SK-N-MC (cell line): ENCODE measurements at regions not wholly inside any gene's neighbourhood (a gene's known extent, or its start where the extent isn't known, plus 50 kb on each side); places are given as distances from the start of the nearest gene placed in this dataset.

Source experiments
- DNase-seq: peaks from one replicate; pipeline ENCODE4 v3.0.0-alpha.2; 2011; ENCODE audit warnings: low read depth, low spot score
- H3K27ac ChIP-seq: fragments of 200-600 bp; sonication (generic); 2 replicates; pipeline ENCODE4 v1.5.1; 2016; ENCODE audit warnings: mixed run types
- H3K36me3 ChIP-seq: fragments of 200-600 bp; sonication (generic); 2 replicates; pipeline ENCODE4 v1.6.1; 2017; ENCODE audit warnings: antibody characterized with exemption, low read length, mixed read lengths; ENCODE audit not compliant: insufficient read depth
- H3K4me3 ChIP-seq: fragments of 200-600 bp; sonication (generic); 2 replicates; pipeline ENCODE4 v1.5.1; 2016
- H3K9ac ChIP-seq: fragments of 200-600 bp; sonication (generic); 2 replicates; pipeline ENCODE4 v1.8.0; 2017; ENCODE audit warnings: mixed run types, mixed read lengths; ENCODE audit not compliant: insufficient read length
- H3K9me3 ChIP-seq: fragments of 200-600 bp; sonication (generic); 2 replicates; pipeline ENCODE4 v1.6.1; 2017; ENCODE audit warnings: low read depth, mild to moderate bottlenecking, antibody characterized with exemption, low read length, moderate library complexity, mixed read lengths
- EZH2 ChIP-seq: fragments of 200-600 bp; sonication (generic); IDR thresholded peaks from one replicate; pipeline ENCODE4 v1.6.1; 2017; ENCODE audit warnings: antibody characterized with exemption
- FOXP2 ChIP-seq: optimal IDR thresholded peaks from 2 replicates; pipeline ENCODE3; 2011; ENCODE audit warnings: mild to moderate bottlenecking, moderate library complexity; ENCODE audit not compliant: insufficient read depth; ENCODE audit errors: extremely low read length, control extremely low read depth
- POLR2AphosphoS5 ChIP-seq: IDR thresholded peaks from 2 replicates; pipeline ENCODE4 v1.6.1; 2012; ENCODE audit warnings: mild to moderate bottlenecking, low read depth, low read length, borderline replicate concordance

DNA sequence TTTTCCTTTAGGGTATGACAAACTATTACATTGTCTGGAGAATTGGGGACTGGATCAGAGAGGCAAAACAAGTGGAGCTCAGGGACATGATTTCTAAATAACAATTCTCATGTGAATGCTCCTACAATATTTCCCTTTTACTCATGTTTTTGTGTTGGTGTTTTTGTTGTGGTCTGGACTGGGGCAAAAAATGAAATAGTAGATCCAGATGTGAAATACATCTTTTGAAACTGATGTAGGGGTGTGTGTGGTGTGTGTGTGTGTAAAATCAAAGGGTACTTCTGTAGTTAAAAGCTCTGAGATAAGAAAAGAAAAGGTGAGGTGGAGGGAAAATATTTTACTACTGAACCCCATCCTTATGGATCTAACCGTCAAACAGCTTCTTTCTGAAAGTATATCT lies 188.4 kb upstream of the RPL34 start:
- no peaks in the 10 kb centered on the region for H3K9me3 ChIP-seq

DNA sequence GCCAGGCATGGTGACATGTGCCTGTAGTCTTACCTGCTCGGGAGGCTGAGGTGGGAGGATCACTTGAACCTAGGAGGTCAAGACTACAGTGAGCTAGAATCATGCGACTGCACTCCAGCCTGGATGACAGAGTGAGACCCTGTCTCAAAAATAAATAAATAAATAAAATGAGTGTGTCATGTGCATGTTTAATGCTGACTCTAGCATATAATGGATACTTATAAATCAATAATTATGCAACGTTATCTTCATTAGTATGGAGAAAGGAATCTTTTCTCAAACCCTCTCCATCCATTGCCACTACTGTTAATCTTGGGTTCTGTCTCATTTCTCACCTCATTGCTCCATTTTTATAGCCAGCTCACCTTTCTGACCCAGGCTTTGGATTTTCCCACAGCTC lies 189.5 kb upstream of the RPL34 start:
- no peak overlapping the region for H3K9ac ChIP-seq
- H3K36me3 ChIP-seq, result no peaks in the 10 kb centered on the region
- no peak overlapping the region for H3K4me3 ChIP-seq
- no peak overlapping the region for H3K27ac ChIP-seq
- no peak for DNase-seq
- H3K9me3 ChIP-seq, result no peaks in the 10 kb centered on the region
- TF ChIP-seq EZH2 (no peak), FOXP2 (no peak), POLR2AphosphoS5 (no peak)

More for the DNA sequence above, 188.4 kb upstream of the RPL34 start:
- TF ChIP-seq POLR2AphosphoS5 (no peak), FOXP2 (no peak)
- Histone ChIP-seq H3K27ac (no peak overlapping the region), H3K9ac (no peak overlapping the region), H3K4me3 (no peak overlapping the region), H3K36me3 (no peaks in the 10 kb centered on the region)
- DNase-seq, result no peak

DNA sequence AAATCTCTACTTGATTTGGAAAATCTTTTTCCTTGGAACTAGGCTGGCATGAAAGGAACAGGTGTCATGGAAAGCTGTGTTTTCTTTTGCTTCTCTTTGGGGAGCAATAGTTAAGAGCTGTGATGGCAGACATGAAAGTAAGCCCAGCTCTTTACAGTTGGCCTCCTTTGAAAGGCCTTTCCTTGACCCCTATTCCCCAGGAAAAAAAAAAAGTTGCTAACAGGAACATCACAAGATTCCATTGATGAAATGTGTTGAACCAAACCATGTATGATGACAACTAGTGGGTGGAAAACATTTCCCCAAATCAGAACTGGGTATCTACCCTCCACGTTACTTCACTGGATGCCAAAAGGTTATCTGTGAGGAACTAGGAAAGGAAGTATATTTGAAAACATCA lies 190.7 kb upstream of the RPL34 start:
- TF ChIP-seq EZH2, result no peak
- no peak for TF ChIP-seq FOXP2
- TF ChIP-seq POLR2AphosphoS5, result no peak
- Histone ChIP-seq H3K9ac (no peak overlapping the region), H3K36me3 (no peaks in the 10 kb centered on the region), H3K4me3 (no peak overlapping the region), H3K9me3 (no peaks in the 10 kb centered on the region), H3K27ac (no peak overlapping the region)
- no peak for DNase-seq

GRCh38 chr4:108428923-108429322 lies 191.5 kb upstream of the RPL34 start:
- H3K36me3 ChIP-seq, result no peaks in the 10 kb centered on the region
- no peak for DNase-seq
- H3K4me3 ChIP-seq, result no peak overlapping the region
- no peak overlapping the region for H3K9ac ChIP-seq
- no peak for TF ChIP-seq FOXP2
- TF ChIP-seq POLR2AphosphoS5, result no peak
- TF ChIP-seq EZH2, result no peak
- no peaks in the 10 kb centered on the region for H3K9me3 ChIP-seq
- no peak overlapping the region for H3K27ac ChIP-seq

DNA sequence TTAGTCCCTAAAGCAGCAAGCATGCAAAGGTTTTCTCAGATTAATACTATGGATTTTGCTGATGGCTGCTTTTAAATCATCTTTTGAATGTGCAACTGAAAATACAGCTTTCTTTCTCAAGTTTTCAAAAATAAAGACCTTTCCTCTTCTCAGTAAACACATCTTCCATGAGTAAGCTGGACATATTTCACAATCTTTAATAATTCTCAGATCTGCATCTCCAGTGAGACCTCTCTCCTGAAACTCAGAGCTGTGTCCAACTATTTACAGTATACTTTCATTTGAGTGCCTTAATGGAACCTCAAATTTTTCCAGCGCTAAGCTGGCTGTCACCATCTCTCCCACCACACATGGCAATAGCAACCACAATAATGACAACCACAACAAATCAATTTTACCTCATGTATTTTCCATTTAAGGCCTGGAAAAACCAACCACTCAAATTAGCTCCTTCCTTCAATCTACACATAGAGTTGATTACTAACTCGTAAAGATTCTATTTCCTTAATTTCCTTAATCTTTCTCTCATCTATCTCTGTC lies 192.4 kb upstream of the RPL34 start:
- Histone ChIP-seq H3K9me3 (no peaks in the 10 kb centered on the region), H3K4me3 (no peak overlapping the region), H3K36me3 (no peaks in the 10 kb centered on the region), H3K27ac (no peak overlapping the region), H3K9ac (no peak overlapping the region)
- DNase-seq, result no peak
- no peak for TF ChIP-seq POLR2AphosphoS5
- no peak for TF ChIP-seq EZH2
- no peak for TF ChIP-seq FOXP2

DNA sequence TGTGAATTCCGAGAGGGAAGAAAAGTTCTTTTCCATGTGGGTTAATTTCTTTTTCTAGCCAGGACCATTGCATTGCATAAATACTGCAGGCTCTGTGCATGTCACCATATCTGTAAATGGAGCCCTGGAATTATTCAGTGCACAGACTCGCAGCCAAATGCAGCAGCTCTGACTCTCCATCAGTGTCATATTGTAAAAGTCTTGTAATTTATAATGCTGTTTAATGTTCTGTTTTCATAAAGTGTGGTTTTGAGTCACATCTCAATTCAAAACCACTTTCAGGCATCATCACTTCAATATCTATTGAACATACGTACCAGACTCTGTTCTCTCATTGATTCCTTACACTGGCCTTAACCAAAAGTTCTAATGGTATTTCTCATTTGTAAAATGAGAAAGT lies 193.9 kb upstream of the RPL34 start:
- H3K36me3 ChIP-seq, result no peaks in the 10 kb centered on the region
- TF ChIP-seq POLR2AphosphoS5 (no peak), EZH2 (no peak), FOXP2 (no peak)
- no peak overlapping the region for H3K4me3 ChIP-seq
- no peak for DNase-seq
- H3K27ac ChIP-seq, result no peak overlapping the region
- H3K9me3 ChIP-seq, result no peaks in the 10 kb centered on the region
- H3K9ac ChIP-seq, result no peak overlapping the region

GRCh38 chr4:108425988-108426387 lies 194.4 kb upstream of the RPL34 start:
- DNase-seq, result no peak
- H3K36me3 ChIP-seq, result no peaks in the 10 kb centered on the region
- no peaks in the 10 kb centered on the region for H3K9me3 ChIP-seq
- H3K4me3 ChIP-seq, result no peak overlapping the region
- H3K27ac ChIP-seq, result no peak overlapping the region
- no peak for TF ChIP-seq FOXP2
- no peak for TF ChIP-seq EZH2
- no peak for TF ChIP-seq POLR2AphosphoS5
- H3K9ac ChIP-seq, result no peak overlapping the region

DNA sequence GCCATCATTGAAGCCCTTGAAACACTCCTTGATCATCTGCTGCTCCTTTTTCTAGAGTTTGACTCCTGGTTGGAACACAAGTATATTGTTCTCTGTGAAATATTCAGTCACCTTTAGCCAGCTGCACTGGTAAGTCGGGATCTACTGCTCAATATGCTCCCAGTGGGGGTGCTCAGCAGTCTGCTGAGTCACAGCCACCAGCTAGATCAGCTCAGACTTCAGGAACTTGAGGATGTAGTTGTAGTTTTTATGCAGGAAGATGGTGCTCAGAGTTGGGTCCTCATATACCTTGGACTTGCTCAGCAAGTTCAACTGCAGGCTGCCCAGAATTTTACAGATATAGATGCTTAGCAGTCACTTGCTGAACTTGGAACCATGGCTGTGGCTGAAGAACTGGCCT lies 202.5 kb upstream of the RPL34 start:
- no peak overlapping the region for H3K27ac ChIP-seq
- no peak overlapping the region for H3K4me3 ChIP-seq
- TF ChIP-seq POLR2AphosphoS5 (no peak), FOXP2 (no peak), EZH2 (no peak)
- H3K36me3 ChIP-seq, result no peaks in the 10 kb centered on the region
- no peak overlapping the region for H3K9ac ChIP-seq
- no peaks in the 10 kb centered on the region for H3K9me3 ChIP-seq
- DNase-seq, result no peak

DNA sequence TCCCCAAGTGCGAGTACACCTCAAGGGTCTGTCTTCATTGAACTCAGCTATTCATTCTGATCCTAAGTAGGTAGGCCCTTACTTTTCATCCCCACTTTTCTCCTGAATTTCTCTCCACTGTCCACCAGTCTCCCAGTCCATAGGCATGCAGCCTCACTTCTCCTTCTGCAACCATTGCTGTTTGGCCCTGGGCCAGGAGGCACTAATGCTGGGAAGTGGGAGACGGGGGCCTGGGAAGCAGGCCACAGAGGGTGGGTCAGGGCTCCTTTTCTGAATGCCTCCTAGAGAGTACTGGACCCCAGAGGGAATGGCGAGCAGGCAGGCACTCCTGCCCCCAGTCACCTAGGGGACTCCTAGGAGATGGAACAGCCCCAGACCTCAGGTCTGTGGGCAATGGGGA lies 203.5 kb upstream of the RPL34 start:
- no peak overlapping the region for H3K4me3 ChIP-seq
- H3K36me3 ChIP-seq, result no peaks in the 10 kb centered on the region
- no peaks in the 10 kb centered on the region for H3K9me3 ChIP-seq
- TF ChIP-seq FOXP2 (no peak), POLR2AphosphoS5 (no peak), EZH2 (no peak)
- no peak for DNase-seq
- no peak overlapping the region for H3K9ac ChIP-seq
- H3K27ac ChIP-seq, result no peak overlapping the region
